HG03045 (cell line): ENCODE measurements at regions not wholly inside any gene's neighbourhood (a gene's known extent, or its start where the extent isn't known, plus 50 kb on each side); places are given as distances from the start of the nearest gene placed in this dataset.

Experiments used
- ATAC-seq: cut with Tn5 transposase; IDR thresholded peaks from one replicate; pipeline ENCODE4 v1.9.1; 2021; ENCODE audit warnings: mild to moderate bottlenecking, moderate library complexity; ENCODE audit not compliant: unreplicated experiment

DNA sequence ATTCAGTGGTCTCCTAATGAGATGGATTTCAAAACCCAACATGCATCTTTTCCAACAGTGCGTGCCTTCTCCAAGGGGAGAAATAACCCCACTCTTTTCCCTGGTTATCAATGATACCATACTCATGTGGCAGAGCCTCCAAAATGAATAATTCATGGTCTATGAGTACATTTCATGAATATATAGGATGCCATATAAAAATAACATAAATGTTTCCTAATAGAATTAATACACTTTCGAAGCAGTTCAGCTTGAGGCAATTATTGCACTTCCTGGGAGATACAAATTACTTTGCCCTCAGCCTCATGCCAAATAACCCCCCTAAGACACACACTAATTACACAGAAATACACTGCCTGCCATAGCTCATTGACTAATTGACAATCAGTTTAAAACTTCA, 318.6 kb downstream of the ZSWIM6 start:
- ATAC-seq: no peak

DNA sequence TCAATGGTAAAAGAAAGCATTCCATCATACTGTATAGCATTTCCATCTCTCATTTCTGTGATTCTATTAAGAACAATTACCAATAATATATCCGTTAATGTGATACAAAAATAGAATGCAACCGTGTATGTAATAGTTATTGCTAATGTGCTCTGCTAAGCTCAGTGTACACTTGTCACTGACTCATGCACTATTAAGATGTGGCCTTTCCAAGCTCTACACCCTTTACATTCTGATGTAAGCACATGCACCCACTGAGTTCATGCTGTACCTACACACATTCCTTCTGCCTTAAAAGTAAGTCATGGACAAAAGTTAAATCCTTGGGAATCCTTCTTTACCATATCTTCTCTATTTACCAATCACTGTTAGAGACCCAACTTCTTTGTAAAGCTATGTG, 319.1 kb downstream of the ZSWIM6 start:
- no peak for ATAC-seq

DNA sequence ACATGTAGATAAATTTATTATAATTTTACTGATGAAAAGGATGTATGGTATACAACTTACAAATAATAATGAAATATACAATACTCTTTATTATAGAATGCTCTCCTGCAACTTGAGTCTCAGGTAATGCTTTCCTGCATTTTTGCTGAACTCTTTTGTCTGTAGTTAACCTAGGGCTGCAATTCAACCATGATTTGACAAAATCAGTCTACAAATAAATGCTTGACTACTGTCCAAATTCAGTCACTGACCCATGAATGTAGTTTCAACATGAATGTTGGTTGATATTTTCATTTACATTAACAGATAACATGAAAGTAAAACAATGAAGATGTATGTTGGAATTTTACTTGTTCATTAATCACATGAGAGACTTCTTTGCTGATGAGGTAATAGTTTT, 320.9 kb downstream of the ZSWIM6 start:
- no peak for ATAC-seq

DNA sequence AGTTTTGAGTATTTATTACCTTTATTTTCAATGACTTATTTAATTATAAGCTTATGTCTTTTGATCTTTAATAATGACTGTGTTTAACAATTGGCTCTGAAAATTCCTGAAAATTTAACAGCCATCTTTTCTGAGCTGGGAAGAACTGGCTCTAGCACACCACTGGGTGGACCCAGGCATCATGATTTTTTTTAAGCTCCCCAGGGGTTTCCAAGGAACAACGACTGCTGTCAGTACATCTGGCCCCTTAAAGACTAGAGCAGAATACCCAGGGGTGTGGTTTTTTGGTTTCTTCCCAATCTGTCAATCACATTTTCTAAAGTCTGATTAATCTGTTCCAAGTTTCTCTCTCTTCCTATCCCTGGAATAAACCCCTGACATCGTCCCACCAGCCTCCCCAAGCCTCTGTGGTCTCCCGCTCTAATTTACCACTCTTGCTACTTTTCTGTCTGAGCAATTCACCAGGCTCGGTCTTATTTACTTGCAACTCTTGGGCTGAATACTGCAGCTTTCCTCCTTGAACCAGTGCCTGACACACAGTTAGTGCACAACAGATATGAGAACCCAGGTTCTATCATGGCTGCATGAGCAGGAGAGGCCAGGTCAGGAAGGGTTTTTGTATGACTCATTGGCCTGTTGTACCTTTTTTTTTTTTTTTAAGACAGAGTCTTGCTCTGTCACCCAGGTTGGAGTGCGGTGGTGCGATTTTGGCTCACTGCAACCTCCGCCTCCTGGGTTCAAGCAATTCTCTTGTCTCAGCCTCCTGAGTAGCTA, 321.9 kb downstream of the ZSWIM6 start:
- ATAC-seq: no peak

DNA sequence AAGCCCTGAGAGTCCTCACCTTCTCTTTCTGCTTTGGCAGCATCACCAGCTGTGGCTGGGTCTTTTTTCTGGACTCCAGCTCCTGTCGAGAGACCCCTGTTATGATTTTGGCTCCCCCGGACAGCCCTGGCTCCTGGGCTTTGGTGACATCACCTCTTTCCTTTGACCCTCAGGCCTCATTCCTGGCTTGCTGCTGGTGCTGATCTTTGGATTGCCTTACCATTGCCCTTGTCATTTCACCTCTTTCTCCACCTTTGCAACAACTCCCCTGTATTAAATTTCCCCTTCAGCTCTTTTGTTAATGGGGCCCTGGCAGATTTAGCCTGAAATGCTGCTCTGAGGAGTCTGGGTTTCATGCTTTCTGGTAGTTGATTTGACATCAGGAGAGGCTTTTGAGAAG, 322.8 kb downstream of the ZSWIM6 start:
- ATAC-seq: no peak

DNA sequence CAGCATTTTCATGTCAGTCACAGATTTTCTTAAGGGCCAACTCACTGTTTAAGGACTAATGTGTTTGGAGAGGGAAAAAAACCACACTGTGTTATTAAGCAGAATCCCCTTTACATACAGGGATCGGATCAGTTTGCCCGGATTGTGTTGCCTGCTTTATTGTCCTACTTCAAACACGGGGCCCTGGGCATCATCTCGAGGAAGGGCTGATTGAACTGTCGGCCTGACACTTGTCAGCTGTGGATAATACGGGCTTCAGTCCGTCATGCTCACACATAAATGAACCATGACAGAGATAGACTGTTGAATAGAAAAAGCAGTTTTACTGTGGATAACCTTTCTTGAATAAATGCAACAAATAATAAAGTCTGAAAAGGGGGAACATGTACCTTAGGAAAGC, 325.0 kb downstream of the ZSWIM6 start:
- no peak for ATAC-seq

DNA sequence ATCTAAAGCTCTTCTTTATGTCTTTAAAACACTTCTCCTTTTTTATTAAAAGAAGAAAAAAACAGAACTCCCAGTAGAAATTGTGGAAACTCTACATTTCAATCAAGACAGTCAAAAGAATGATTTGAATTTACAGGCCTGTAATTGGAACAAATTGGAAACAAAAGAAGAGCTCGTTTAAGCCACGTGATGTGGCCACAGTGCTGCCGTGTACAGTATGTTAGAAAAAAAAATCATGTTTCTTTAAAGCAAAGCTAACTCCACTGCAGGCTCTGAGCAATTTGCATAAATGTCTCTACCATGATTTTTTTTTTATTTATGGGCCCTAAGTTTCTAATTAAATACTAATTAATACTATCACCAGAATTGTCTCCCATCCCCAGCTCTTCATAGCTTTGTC, 325.6 kb downstream of the ZSWIM6 start:
- ATAC-seq: no peak

DNA sequence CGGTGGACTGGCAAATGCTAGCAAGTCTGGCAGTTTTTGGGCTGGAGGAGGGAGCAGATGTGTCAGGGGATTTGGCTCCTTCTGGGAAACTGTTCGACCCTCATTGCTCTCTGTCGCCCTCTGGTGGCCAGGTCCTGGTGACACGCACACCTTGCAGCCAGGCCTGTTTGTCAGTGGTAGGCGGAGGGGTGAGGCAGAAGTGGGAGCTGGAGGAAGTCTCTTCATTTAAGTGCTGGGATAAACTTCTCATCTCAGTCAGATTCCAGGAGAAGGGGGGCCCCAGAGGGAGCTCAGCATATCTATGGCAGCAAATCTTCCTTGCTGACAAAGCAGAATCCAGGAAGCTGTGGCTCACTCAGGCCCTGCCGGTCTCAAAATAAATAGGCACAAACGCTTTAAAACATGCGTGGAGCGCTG, 326.5 kb downstream of the ZSWIM6 start:
- ATAC-seq: no peak

DNA sequence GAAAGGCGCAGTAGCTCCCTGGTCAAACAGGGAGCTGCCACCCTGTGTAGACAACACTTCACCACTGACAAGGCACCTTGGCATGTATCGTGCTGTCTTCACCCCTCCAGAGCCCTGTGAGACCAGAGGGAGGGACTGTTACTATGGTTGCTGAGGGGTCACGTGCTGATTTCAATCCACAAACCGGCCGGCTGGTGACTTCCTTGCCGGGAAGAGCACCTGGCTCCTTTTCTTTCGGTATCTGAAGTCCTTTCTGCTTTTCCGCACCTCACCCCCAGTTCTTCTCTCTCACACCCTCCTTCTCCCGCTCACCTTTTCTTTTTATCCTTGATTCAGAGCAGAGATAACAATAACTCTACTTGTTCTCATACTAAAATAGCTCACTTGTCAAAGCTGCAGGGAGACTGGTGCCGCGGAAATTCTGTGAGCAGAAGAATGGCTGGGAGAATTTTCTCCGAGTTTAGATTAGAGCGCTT, 327.2 kb downstream of the ZSWIM6 start:
- no peak for ATAC-seq

DNA sequence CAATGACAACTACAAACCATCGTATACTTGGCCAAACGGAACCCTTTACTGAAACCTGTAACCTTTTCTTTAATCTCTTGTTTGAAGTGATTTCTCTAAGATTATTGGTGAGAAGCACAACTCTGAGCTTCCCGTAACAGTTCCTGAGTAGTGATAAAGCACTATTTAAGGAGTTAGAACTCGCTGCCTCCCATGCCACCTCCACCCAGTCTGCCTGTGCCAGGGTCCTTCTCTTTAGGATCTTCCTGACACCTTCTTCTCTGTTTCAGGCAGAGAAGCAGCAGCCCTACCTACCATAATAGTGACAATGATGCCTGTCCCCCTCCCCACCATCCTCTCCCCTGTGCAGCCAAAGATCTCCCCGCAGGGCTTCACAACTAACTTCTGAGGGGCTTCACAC, 330.6 kb downstream of the ZSWIM6 start:
- ATAC-seq: no peak

DNA sequence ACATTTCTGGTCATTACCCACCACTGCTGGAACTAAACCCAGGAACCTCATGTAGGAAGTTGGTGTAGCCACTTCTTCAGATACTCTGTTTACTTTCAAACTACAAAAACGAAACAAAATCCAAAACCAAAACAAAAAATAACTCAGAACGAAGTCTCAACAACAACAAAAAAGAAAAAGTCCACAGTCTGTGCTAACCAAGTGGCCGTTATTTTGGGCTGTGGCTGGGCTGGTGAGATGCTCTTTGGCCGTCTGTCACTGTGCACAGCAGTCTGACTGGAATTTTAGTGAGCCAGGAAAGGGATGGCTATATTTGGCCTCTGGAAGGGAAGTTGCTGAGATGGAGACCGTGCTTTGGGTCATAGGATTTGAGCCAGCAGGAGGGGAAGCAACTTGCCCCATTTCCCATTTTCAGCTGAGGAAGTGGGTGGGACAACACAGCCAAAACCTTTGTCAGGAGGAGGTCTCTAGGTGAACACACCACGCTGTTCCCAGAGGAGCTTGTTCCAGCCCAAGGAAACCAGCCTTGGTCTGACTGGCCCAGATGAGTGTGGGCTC, 334.1 kb downstream of the ZSWIM6 start:
- no peak for ATAC-seq

DNA sequence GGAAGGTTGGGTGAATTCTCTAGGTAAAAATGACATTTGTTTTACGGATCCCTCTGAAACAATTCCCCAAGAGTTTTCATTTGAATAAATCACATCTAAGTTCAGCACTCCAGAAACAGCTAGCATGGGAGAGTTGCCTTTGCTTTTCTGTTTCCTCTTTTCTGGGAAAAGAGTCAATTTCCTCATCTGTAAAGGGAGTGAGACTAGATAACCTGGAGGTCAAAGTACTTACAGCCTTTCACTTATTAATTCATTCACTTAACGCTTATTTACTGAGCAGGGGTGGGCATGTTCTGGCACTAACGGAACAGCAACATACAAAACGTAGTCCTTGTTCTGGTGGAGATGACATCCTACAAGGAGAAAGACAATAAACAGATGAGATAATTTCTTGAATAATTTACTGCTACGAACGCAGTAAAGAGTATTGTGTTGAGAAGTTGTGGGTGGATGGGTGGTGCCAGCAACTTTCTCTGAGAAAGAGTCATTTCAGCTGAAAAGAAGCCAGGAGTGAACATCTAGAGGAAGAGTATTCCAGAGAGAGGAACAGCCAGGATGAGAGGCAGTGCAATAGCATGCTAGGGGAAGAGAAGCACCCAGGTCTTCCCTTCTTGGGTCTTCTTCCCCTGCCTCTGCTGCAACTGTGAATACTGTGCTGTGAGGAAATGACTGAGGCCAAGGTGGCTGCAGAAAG, 335.6 kb downstream of the ZSWIM6 start:
- no peak for ATAC-seq

DNA sequence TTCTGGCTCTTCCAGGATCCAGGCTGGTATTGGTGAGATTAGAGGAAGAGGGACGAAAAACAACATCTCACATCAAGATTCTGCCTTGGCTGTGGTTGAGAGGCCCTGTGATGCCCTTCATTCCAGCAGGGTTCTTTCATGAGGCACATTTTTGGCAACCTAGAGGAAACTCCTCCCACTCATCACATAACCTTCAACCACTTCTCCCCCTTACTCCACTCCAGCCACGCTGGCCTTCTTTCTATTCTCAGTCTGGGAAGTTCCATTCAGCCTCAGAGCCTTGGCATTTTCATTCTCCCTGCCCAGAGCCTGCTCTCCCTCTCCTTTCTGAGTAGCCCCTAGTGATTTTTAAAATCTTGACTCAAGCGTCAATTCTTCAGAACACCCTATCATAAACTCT, 337.5 kb downstream of the ZSWIM6 start:
- no peak for ATAC-seq

DNA sequence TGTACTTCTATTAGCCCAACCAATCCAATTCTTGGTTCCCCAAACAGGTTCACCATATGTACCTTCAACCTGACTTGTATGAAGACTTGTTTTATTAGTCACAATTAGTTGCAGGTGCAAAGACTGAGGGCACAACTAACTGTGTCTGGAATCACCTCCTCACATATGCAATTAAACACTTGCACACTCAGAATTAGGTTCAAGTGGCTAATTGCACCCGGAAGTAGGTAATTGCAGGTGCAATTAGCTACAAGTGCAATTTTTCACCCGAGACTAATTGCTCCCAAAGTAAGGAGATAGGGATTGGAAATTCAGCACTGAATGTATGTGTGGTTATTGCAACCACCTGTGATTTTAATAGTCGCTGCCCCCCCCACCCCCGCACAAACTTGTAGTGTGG, 338.9 kb downstream of the ZSWIM6 start:
- ATAC-seq: no peak

DNA sequence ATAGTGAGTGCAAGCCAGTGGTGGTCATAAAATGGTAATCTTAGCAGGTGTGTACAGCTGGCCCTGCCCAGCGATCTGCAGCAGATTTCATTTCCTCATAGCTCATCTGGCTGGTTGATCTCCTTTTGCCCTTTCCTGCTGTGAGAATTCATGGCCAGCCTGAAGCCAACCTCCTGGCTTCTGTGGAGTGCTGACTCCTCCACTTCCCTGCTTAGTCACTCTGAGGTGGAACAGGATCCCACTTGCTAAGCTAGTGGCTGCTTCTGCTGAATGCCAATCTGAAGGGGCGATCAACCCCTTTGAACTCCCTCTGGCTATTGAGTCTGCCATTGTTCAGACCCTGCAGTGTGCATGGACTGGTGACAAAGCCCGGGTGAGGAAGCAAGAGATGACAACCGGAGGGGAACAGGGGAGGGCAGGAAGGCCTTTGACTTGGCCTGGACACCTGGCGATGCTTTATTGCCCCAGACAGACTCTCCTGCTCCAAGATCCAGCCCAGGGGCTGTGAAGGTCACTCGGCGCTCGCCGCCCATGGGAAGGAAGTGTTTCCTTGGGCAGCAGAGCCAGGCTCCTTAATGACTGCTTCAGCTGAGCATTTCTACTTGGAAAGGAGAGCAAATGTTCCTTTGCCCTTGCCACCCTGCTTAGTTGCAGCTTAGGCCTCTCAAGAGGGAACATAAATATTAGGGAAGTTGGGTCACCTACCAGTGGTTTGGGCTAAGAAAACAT, 341.1 kb downstream of the ZSWIM6 start:
- no peak for ATAC-seq

DNA sequence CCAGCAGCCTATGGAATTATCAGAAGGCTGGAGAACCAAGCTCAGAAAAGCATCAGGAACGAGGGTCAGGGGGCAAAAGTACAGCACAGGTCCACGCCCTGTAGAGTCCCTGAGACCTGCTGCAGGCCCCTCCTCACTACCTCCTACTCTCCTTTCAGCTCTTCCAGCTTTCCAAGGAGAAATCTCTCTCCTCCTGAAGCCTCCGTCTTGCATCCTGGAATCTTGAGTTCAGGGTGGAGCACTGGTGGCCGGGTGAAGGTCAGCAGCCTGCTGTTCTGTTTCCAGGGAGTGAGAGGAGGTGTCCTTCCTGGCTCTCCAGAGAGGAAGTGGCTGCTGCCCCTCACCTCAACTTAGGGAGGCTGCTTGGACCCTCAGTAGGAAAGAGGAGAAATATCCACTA, 342.3 kb downstream of the ZSWIM6 start:
- ATAC-seq: no peak

DNA sequence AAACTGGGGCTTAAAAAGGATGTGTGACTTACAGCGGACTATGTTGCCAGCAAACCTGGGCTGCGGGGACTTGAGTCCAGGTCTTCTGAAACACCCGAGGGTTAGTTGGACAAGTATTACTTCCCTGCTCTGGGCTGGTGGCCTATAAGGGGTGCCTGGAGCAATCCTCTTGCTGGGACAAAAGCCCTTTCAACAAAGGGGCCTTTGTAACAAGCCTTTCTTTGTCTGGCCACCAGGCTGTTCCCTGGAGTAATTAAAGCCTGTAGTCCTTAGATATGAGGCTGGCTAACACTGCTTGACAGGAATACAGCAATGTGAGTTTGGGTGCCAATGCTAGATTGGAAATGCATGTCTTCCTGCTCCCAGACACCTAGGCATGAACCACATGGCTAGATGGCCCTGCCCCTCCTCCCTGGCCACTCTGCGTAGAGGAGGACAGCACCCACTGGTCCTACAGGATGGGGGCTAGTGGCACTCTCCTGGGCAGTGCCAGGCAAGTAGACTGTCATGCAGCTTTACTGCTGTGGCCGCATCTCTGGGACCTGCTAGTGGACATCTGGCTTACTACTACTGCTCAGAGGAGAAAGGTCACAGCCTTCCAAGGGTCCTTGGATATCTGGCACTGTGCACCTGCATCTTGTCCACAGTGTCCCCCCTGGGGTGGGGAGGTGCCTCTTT, 343.1 kb downstream of the ZSWIM6 start:
- ATAC-seq: no peak

DNA sequence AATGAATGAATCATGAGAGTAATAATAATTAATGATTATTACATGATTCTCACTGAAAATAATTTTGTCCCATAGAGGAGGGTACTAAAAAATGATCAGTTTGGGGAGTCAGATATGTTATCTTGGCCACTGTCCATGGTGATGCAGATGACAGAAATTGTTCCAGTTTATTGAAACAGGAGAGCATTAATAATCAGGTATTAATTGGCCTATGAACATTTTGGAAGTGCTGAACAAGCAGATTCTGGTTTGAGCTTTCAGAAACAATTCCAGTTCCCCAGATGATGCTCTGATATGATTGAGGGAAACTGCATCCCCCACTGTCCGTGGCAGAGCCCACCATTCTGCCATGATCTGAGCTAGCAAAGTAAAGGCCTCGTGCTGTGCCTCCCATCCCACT, 345.2 kb downstream of the ZSWIM6 start:
- no peak for ATAC-seq

DNA sequence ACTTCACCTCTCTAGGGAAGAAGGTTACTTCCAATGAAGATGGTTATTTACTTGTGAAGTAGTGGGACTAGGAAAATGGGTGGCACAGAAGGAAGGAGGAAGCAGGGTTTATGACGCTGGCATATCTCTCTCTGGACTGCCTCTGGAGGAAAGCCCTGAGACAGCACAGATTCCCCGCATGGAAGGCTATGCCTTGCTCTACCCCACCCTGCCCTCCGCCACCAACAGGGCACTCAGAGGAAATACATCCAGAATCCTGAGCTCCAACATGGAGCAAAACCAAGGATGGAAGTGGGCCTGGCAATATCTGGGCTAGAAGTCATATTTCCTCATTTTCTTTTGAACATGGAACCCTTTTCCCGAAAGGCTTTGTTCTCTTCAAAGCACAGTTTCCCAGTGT, 346.9 kb downstream of the ZSWIM6 start:
- no peak for ATAC-seq

DNA sequence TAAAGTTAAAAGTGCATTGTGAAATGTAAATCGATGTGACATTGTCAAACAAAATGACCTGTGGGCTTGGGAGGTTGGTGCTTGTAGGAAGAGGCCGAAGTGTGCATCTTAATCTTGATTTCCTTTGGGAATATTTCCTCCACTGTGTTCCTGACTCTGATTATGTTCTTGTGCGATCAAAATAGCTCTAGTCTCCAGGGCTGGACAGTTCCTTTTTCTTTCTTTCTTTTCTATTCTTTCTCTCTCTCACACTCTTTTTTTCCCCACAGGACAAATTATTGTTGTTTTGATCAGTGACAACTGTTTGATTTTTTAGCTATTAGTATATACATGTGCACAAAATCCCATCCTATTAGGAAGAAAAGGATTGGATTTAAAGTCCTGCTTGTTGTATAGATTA, 347.5 kb downstream of the ZSWIM6 start:
- no peak for ATAC-seq

DNA sequence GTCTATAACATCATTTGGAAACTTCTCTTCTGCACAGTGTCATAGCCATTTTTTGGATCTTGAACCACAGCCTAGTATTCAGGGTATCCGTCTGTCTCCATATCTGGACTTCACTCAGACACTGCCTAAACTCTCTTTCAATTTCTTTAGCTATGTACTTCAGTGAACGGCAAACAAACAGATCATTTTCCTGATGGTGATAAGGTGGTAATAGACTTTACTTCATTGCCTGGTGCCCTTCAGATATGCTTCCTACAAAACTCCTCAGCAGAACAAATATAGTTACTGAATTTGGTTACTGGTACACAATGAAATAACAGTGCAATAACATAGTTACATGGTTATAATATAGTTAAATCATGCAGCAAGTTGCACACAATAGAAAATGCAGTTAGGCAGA, 348.2 kb downstream of the ZSWIM6 start:
- ATAC-seq: no peak
